Gastroesophageal sphincter (tissue), 4 donors: ENCODE measurements at regions not wholly inside any gene's neighbourhood (a gene's known extent, or its start where the extent isn't known, plus 50 kb on each side); places are given as distances from the start of the nearest gene placed in this dataset.

Experiments
- ATAC-seq: fragments of 150-250 bp; one replicate; pipeline ENCODE4 v1.9.1; 2016; ENCODE audit warnings: mild to moderate bottlenecking, moderate library complexity
- H3K27ac ChIP-seq, 4 donors: fragments of 200-600 bp; sonication (generic) in 3 of 4; 1 replicate in 3 of 4; 2 replicates in 1 of 4; pipeline ENCODE4 v1.5.1; 2016 to 2019
- H3K27me3 ChIP-seq: fragments of 200-600 bp; sonication (generic); one replicate; pipeline ENCODE4 v1.5.1; 2019
- H3K36me3 ChIP-seq, 2 donors: fragments of 200-600 bp; sonication (generic); one replicate each; pipeline ENCODE4 v1.5.1; 2019; ENCODE audit warnings: control low read depth in 1 of 2
- H3K4me1 ChIP-seq, 3 donors: fragments of 200-600 bp; sonication (generic); 1 replicate in 2 of 3; 2 replicates in 1 of 3; pipeline ENCODE4 v1.5.1; 2016 to 2019; ENCODE audit warnings: control low read depth in 2 of 3
- H3K4me3 ChIP-seq, 2 donors: fragments of 200-600 bp; sonication (generic); one replicate each; pipeline ENCODE4 v1.5.1; 2019; ENCODE audit warnings: mild to moderate bottlenecking in 1 of 2, moderate library complexity in 1 of 2
- H3K9me3 ChIP-seq, 3 donors: fragments of 200-600 bp; sonication (generic); one replicate each; pipeline ENCODE4 v1.5.1; 2017 to 2019; ENCODE audit warnings: control low read depth in 2 of 3
- CTCF ChIP-seq, 4 experiments: fragments of 200-600 bp in 2 of 4; fragments of 450-650 bp in 2 of 4; sonication (generic) in 1 of 4; IDR thresholded peaks; one replicate each; pipeline ENCODE4 v1.5.1; 2017 to 2019; ENCODE audit warnings: antibody characterized with exemption in 4 of 4, mild to moderate bottlenecking in 2 of 4, moderate library complexity in 2 of 4
- EP300 ChIP-seq: sonication (generic); formaldehyde crosslinking; IDR thresholded peaks from one replicate; pipeline ENCODE4 v1.6.1; 2017; ENCODE audit warnings: antibody characterized with exemption, mild to moderate bottlenecking
- POLR2A ChIP-seq, 2 donors: fragments of 450-650 bp; IDR thresholded peaks; one replicate each; pipeline ENCODE4 v1.6.1; 2017; ENCODE audit warnings: antibody characterized with exemption in 2 of 2, mild to moderate bottlenecking in 2 of 2, moderate library complexity in 1 of 2
- POLR2AphosphoS5 ChIP-seq: sonication (generic); formaldehyde crosslinking; IDR thresholded peaks from one replicate; pipeline ENCODE4 v1.6.1; 2017; ENCODE audit warnings: antibody characterized with exemption
- WGBS, 2 donors: methylation state at CpG; one replicate each; pipeline ENCODE4 v1.1.5; 2018; ENCODE audit warnings: low coverage in 1 of 2; 5-methylcytosine and 5-hydroxymethylcytosine counted together

GRCh38 chr4:14018191-14018853 is 390.8 kb upstream of the BOD1L1 start:
- no peaks in the 10 kb centered on the region for H3K4me1 ChIP-seq

GRCh38 chr4:14022456-14022855 is 394.9 kb upstream of the BOD1L1 start:
- TF ChIP-seq EP300: no peak
- no peak for TF ChIP-seq CTCF (IDR thresholded peaks at IDR 0.05)
- no peak for TF ChIP-seq POLR2A (IDR thresholded peaks at IDR 0.05)
- no peak for TF ChIP-seq POLR2AphosphoS5
- ATAC-seq: no peak
- WGBS, 2 donors: 38 to 60% methylated on average over 1 of the region's 1 CpG
- H3K9me3 ChIP-seq: no peaks in the 10 kb centered on the region
- H3K4me1 ChIP-seq: no peaks in the 10 kb centered on the region
- H3K27ac ChIP-seq: no peak overlapping the region
- H3K4me3 ChIP-seq: no peak overlapping the region
- no peaks in the 10 kb centered on the region for H3K36me3 ChIP-seq
- no peaks in the 10 kb centered on the region for H3K27me3 ChIP-seq

More at GRCh38 chr4:14018191-14018853, 390.8 kb upstream of the BOD1L1 start:
- Histone ChIP-seq H3K27ac (no peak overlapping the region), H3K36me3 (no peaks in the 10 kb centered on the region), H3K9me3 (peaks cover 0 to 15% (median 0%) of the 10 kb centered on the region in 3 donors), H3K27me3 (no peaks in the 10 kb centered on the region), H3K4me3 (no peak overlapping the region)
- 69 to 70% methylated on average over 4 to 5 of the region's 5 CpGs for WGBS, 2 donors
- TF ChIP-seq POLR2AphosphoS5 (no peak), POLR2A (IDR thresholded peaks at IDR 0.05) (no peak), EP300 (no peak), CTCF (IDR thresholded peaks at IDR 0.05) (no peak)
- ATAC-seq: no peak

- H3K4me1 ChIP-seq: no peaks in the 10 kb centered on the region
- no peaks in the 10 kb centered on the region for H3K9me3 ChIP-seq
- H3K4me3 ChIP-seq: no peak overlapping the region
- no peaks in the 10 kb centered on the region for H3K27me3 ChIP-seq
- H3K27ac ChIP-seq: no peak overlapping the region
- WGBS, 2 donors: 80 to 81% methylated on average over 1 to 3 of the region's 3 CpGs
- TF ChIP-seq EP300 (no peak), CTCF (IDR thresholded peaks at IDR 0.05) (no peak), POLR2A (IDR thresholded peaks at IDR 0.05) (no peak), POLR2AphosphoS5 (no peak)
- no peaks in the 10 kb centered on the region for H3K36me3 ChIP-seq
- no peak for ATAC-seq
Observed at GRCh38 chr4:14023036-14023435, 395.5 kb upstream of the BOD1L1 start.

- Histone ChIP-seq H3K27me3 (no peaks in the 10 kb centered on the region), H3K27ac (no peak overlapping the region), H3K9me3 (no peaks in the 10 kb centered on the region), H3K4me3 (no peak overlapping the region), H3K4me1 (no peaks in the 10 kb centered on the region), H3K36me3 (no peaks in the 10 kb centered on the region)
- TF ChIP-seq CTCF (IDR thresholded peaks at IDR 0.05) (no peak), EP300 (no peak), POLR2A (IDR thresholded peaks at IDR 0.05) (no peak), POLR2AphosphoS5 (no peak)
- WGBS, 2 donors: 58 to 60% methylated on average over 1 of the region's 1 CpG
- no peak for ATAC-seq
Observed at GRCh38 chr4:14023896-14024295, 396.4 kb upstream of the BOD1L1 start.

GRCh38 chr4:14025111-14025510 is 397.6 kb upstream of the BOD1L1 start:
- Histone ChIP-seq H3K4me3 (no peak overlapping the region), H3K27me3 (no peaks in the 10 kb centered on the region), H3K27ac (no peak overlapping the region), H3K9me3 (no peaks in the 10 kb centered on the region), H3K36me3 (no peaks in the 10 kb centered on the region), H3K4me1 (no peaks in the 10 kb centered on the region)
- TF ChIP-seq POLR2A (IDR thresholded peaks at IDR 0.05) (no peak), EP300 (no peak), POLR2AphosphoS5 (no peak), CTCF (IDR thresholded peaks at IDR 0.05) (no peak)
- 33 to 40% methylated on average over 1 to 3 of the region's 5 CpGs for WGBS, 2 donors
- no peak for ATAC-seq
